ENCODE measurements at regions not wholly inside any gene's neighbourhood (a gene's known extent, or its start where the extent isn't known, plus 50 kb on each side); places are given as distances from the start of the nearest gene placed in this dataset.

DNA sequence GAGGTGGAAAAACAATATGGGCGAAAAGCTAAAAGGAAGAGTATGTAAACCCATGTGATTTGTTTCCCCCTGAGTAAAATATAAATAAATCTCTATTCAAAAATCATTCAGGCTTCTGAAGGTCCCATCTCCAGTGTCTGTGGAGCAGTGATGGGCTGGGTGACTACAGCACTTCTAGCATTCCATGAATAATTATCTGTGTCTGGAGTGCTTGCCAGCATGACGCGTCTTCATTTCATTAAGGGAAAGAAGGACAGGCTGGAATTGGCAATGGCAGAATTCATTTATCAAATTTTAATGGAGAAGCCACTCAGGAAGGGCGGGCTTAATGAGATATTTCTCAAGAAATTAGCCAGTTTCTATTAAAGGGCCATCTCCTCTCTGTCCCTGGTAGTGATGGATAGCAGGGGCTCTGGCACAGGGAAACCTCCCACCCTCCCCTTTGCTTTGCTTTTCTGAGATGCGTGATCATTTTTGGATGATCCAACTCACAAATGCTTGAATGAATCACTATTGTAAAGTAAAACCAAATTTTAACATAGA lies 916.3 kb upstream of the SEL1L start:
- WGBS = 88% methylated on average over 5 of the region's 5 CpGs
- Histone ChIP-seq H3K4me3 (ENCODE audit: low read length in 2 of 2) (no peak overlapping the region), H3K9me3 (ENCODE audit: control insufficient read depth in 2 of 2, insufficient read depth in 1 of 2, low read length in 1 of 2) (peaks cover 0 to 2% of the 10 kb centered on the region in 2 donors), H3K36me3 (ENCODE audit: control insufficient read depth in 2 of 2, insufficient read depth in 2 of 2, low read length in 1 of 2) (no peaks in the 10 kb centered on the region), H3K27ac (ENCODE audit: low read depth in 1 of 2, low read length in 1 of 2) (no peak overlapping the region), H3K27me3 (ENCODE audit: control insufficient read depth in 2 of 2, insufficient read depth in 1 of 2, low read length in 1 of 2) (no peaks in the 10 kb centered on the region), H3K4me1 (ENCODE audit: control insufficient read depth in 2 of 2, insufficient read depth in 2 of 2, low read length in 2 of 2) (no peaks in the 10 kb centered on the region)
- DNase-seq (ENCODE audit: low read depth in 6 of 9, low spot score in 9 of 9) = no peak

DNA sequence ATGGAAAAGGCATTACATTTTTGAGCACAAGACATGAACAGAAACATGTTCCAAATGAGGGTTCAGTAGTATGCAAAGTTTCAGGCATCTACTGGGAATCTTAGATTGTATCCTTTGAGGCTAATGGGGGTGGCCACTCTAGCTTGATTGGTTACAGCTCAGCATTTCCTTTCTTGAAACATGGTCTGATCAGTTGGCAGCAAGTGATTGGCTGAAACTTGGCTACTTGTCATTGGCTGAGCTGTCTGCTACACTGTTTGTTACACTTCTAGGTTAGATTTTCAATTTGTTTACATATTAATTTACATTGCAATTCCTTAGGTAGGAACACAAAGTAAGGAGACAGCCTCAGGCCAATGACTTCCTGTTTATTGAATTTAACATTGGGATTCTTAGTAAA lies 918.0 kb upstream of the SEL1L start:
- H3K27me3 ChIP-seq (ENCODE audit: control insufficient read depth in 2 of 2, insufficient read depth in 1 of 2, low read length in 1 of 2) = no peaks in the 10 kb centered on the region
- no peaks in the 10 kb centered on the region for H3K36me3 ChIP-seq (ENCODE audit: control insufficient read depth in 2 of 2, insufficient read depth in 2 of 2, low read length in 1 of 2)
- no peak overlapping the region for H3K4me3 ChIP-seq (ENCODE audit: low read length in 2 of 2)
- peaks cover 0 to 2% of the 10 kb centered on the region in 2 donors for H3K9me3 ChIP-seq (ENCODE audit: control insufficient read depth in 2 of 2, insufficient read depth in 1 of 2, low read length in 1 of 2)
- no peak for DNase-seq (ENCODE audit: low read depth in 6 of 9, low spot score in 9 of 9)
- H3K27ac ChIP-seq (ENCODE audit: low read depth in 1 of 2, low read length in 1 of 2) = no peak overlapping the region
- no peaks in the 10 kb centered on the region for H3K4me1 ChIP-seq (ENCODE audit: control insufficient read depth in 2 of 2, insufficient read depth in 2 of 2, low read length in 2 of 2)

DNA sequence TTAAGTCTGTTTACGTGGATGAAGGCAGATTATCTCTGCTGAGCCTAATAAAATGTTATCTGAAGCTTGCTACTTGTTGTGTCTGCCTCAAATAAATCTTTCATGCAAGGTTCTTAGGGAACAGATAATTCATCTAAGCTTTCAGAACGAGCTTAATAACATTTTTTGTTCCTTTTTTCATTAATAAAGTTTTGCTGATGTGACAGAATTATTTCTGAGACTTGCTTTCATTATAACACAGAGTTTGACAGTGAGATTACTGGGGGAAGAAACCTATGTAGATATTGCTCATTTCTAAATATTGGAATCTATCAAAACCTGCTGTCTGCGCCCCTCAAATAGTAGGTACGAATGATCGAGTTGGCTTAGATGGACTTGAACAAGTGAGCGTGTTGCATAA lies 948.7 kb upstream of the SEL1L start:
- Histone ChIP-seq H3K4me3 (ENCODE audit: low read length in 2 of 2) (no peak overlapping the region), H3K27me3 (ENCODE audit: control insufficient read depth in 2 of 2, insufficient read depth in 1 of 2, low read length in 1 of 2) (no peaks in the 10 kb centered on the region), H3K4me1 (ENCODE audit: control insufficient read depth in 2 of 2, insufficient read depth in 2 of 2, low read length in 2 of 2) (no peaks in the 10 kb centered on the region), H3K27ac (ENCODE audit: low read depth in 1 of 2, low read length in 1 of 2) (no peak overlapping the region), H3K9me3 (ENCODE audit: control insufficient read depth in 2 of 2, insufficient read depth in 1 of 2, low read length in 1 of 2) (no peaks in the 10 kb centered on the region), H3K36me3 (ENCODE audit: control insufficient read depth in 2 of 2, insufficient read depth in 2 of 2, low read length in 1 of 2) (no peaks in the 10 kb centered on the region)
- 79% methylated on average over 6 of the region's 6 CpGs for WGBS
- DNase-seq (ENCODE audit: low read depth in 6 of 9, low spot score in 9 of 9) = no peak

DNA sequence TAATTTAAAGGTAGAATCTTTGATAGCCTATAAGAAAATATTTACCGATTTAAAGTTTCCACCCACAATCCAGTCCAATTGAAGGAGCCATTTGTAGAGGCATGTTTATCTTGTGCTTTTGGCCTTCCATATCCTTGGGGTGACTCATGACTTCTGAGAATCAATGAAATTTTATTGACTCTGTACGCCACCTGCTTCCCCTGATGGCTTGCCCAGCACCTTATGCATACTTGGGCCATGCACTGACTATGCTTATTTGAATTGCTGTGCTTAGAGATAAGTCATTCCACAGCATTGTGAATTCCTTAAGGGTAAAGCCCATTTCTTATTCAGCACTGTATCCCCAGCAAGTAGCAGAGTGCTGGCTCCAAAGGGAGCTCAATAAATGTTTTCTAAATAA lies 954.8 kb upstream of the SEL1L start:
- Histone ChIP-seq H3K4me3 (ENCODE audit: low read length in 2 of 2) (no peak overlapping the region), H3K36me3 (ENCODE audit: control insufficient read depth in 2 of 2, insufficient read depth in 2 of 2, low read length in 1 of 2) (no peaks in the 10 kb centered on the region), H3K9me3 (ENCODE audit: control insufficient read depth in 2 of 2, insufficient read depth in 1 of 2, low read length in 1 of 2) (no peaks in the 10 kb centered on the region), H3K27me3 (ENCODE audit: control insufficient read depth in 2 of 2, insufficient read depth in 1 of 2, low read length in 1 of 2) (no peaks in the 10 kb centered on the region), H3K27ac (ENCODE audit: low read depth in 1 of 2, low read length in 1 of 2) (no peak overlapping the region), H3K4me1 (ENCODE audit: control insufficient read depth in 2 of 2, insufficient read depth in 2 of 2, low read length in 2 of 2) (no peaks in the 10 kb centered on the region)
- WGBS = 95% methylated on average over 2 of the region's 2 CpGs
- no peak for DNase-seq (ENCODE audit: low read depth in 6 of 9, low spot score in 9 of 9)

DNA sequence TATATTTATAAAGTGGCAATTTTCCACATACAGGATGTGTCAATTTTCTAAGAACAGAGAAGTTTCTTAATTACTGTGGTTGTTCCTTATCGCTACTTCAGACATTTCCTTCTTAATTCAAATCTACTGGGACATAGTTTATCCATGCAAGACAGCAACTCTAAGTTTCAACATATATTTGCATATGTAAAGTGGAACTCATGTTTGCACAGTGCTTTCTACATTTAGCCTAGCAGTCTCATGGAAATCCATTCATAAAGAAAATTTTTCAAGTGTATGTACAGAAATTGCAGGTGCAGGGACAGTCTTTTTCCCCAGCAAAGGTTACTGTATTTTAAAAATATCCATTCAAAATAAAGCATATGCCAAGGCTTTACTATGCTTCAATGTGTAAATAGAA lies 956.7 kb upstream of the SEL1L start:
- H3K4me1 ChIP-seq (ENCODE audit: control insufficient read depth in 2 of 2, insufficient read depth in 2 of 2, low read length in 2 of 2) = no peaks in the 10 kb centered on the region
- no peak overlapping the region for H3K4me3 ChIP-seq (ENCODE audit: low read length in 2 of 2)
- H3K27ac ChIP-seq (ENCODE audit: low read depth in 1 of 2, low read length in 1 of 2) = no peak overlapping the region
- WGBS = 86% methylated on average over 1 of the region's 1 CpG
- H3K9me3 ChIP-seq (ENCODE audit: control insufficient read depth in 2 of 2, insufficient read depth in 1 of 2, low read length in 1 of 2) = no peaks in the 10 kb centered on the region
- DNase-seq (ENCODE audit: low read depth in 6 of 9, low spot score in 9 of 9) = no peak
- no peaks in the 10 kb centered on the region for H3K27me3 ChIP-seq (ENCODE audit: control insufficient read depth in 2 of 2, insufficient read depth in 1 of 2, low read length in 1 of 2)
- H3K36me3 ChIP-seq (ENCODE audit: control insufficient read depth in 2 of 2, insufficient read depth in 2 of 2, low read length in 1 of 2) = no peaks in the 10 kb centered on the region

DNA sequence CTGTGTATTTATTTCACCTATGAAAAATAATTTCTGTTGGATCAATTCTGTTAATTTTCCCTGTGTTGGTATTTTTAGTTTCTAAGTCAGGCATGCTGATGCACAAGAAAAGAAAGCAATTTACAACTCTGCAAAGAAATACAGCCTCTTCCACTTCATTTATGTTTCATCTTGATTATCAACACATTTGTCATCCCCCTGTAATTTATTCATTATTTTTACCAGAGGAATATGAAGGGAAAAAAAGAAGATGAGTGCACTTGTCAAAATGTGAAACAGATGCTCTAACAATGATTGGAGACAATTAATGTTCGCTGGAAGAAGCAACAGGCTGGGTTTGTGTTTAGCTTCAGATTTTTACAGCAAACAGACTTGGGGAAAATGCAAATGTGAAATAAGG lies 958.5 kb upstream of the SEL1L start:
- no peaks in the 10 kb centered on the region for H3K9me3 ChIP-seq (ENCODE audit: control insufficient read depth in 2 of 2, insufficient read depth in 1 of 2, low read length in 1 of 2)
- no peak for DNase-seq (ENCODE audit: low read depth in 6 of 9, low spot score in 9 of 9)
- WGBS = 84% methylated on average over 1 of the region's 1 CpG

DNA sequence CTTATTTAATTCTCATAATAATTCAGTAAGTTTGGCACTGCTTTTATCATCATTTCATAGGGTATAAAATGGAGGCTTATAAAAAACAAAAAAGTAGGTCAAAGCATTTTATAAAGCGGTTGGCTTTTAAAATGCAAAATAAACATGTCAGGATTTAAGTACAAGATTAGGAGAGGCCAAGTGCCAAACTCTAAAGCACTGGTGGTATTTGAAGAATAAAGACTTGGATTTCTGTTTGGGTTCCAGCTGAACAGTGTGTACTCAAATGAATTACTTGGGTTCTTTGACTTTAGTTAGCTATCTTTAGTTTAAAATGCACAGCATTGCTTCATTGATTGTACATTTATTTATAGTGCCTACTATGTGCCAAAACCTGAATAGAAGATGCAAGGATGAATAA lies 966.6 kb upstream of the SEL1L start:
- WGBS = 96% methylated on average over 1 of the region's 1 CpG
- DNase-seq (ENCODE audit: low read depth in 6 of 9, low spot score in 9 of 9) = no peak
- Histone ChIP-seq H3K4me3 (ENCODE audit: low read length in 2 of 2) (no peak overlapping the region), H3K36me3 (ENCODE audit: control insufficient read depth in 2 of 2, insufficient read depth in 2 of 2, low read length in 1 of 2) (no peaks in the 10 kb centered on the region), H3K27ac (ENCODE audit: low read depth in 1 of 2, low read length in 1 of 2) (no peak overlapping the region), H3K27me3 (ENCODE audit: control insufficient read depth in 2 of 2, insufficient read depth in 1 of 2, low read length in 1 of 2) (no peaks in the 10 kb centered on the region), H3K4me1 (ENCODE audit: control insufficient read depth in 2 of 2, insufficient read depth in 2 of 2, low read length in 2 of 2) (no peaks in the 10 kb centered on the region), H3K9me3 (ENCODE audit: control insufficient read depth in 2 of 2, insufficient read depth in 1 of 2, low read length in 1 of 2) (no peaks in the 10 kb centered on the region)

More for the DNA sequence above, 958.5 kb upstream of the SEL1L start:
- H3K4me1 ChIP-seq (ENCODE audit: control insufficient read depth in 2 of 2, insufficient read depth in 2 of 2, low read length in 2 of 2) = no peaks in the 10 kb centered on the region
- H3K36me3 ChIP-seq (ENCODE audit: control insufficient read depth in 2 of 2, insufficient read depth in 2 of 2, low read length in 1 of 2) = no peaks in the 10 kb centered on the region
- no peak overlapping the region for H3K27ac ChIP-seq (ENCODE audit: low read depth in 1 of 2, low read length in 1 of 2)
- no peaks in the 10 kb centered on the region for H3K27me3 ChIP-seq (ENCODE audit: control insufficient read depth in 2 of 2, insufficient read depth in 1 of 2, low read length in 1 of 2)
- no peak overlapping the region for H3K4me3 ChIP-seq (ENCODE audit: low read length in 2 of 2)

DNA sequence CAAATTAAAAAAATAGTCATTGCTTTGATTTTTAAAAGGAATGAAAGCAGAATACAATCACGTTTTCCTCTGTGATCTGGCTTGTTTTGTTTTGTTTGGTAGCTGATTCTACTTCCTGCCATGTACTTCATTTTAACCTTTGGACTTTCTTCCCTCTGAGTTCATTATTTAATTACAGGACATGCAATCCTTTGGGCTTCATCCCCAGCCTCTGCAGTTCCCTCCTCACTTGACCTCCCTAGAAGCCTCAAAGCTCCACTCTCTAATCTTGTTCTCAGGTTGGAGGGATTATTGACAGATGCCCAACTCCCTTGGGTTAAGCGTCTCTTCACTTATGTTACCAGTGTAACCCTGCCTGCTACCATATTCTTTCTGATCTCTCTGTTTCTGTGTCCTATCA lies 967.9 kb upstream of the SEL1L start:
- WGBS = 75% methylated on average over 2 of the region's 2 CpGs
- DNase-seq (ENCODE audit: low read depth in 6 of 9, low spot score in 9 of 9) = no peak

DNA sequence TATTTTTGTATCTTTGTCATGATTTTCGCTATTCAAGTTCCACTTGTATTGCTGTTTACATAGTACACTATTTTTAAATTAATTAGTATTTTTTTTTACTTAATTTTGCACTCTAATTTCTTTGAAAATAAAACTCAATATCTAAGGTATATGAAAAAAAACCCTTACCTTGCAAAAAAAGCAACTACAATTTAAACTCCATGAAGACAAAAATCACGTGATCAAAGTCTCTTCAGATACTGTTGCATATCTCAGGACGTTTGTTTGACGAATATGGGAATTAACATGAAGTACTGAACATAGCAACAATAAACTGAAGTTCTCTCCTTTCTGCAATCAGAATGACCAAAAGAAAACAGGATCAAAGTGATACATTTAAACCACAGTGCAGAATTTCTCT lies 968.4 kb upstream of the SEL1L start:
- Histone ChIP-seq H3K4me3 (ENCODE audit: low read length in 2 of 2) (no peak overlapping the region), H3K9me3 (ENCODE audit: control insufficient read depth in 2 of 2, insufficient read depth in 1 of 2, low read length in 1 of 2) (no peaks in the 10 kb centered on the region), H3K27me3 (ENCODE audit: control insufficient read depth in 2 of 2, insufficient read depth in 1 of 2, low read length in 1 of 2) (no peaks in the 10 kb centered on the region), H3K27ac (ENCODE audit: low read depth in 1 of 2, low read length in 1 of 2) (no peak overlapping the region), H3K36me3 (ENCODE audit: control insufficient read depth in 2 of 2, insufficient read depth in 2 of 2, low read length in 1 of 2) (no peaks in the 10 kb centered on the region), H3K4me1 (ENCODE audit: control insufficient read depth in 2 of 2, insufficient read depth in 2 of 2, low read length in 2 of 2) (no peaks in the 10 kb centered on the region)
- DNase-seq (ENCODE audit: low read depth in 6 of 9, low spot score in 9 of 9) = no peak
- WGBS = 87% methylated on average over 4 of the region's 4 CpGs

More for the DNA sequence above, 967.9 kb upstream of the SEL1L start:
- no peaks in the 10 kb centered on the region for H3K36me3 ChIP-seq (ENCODE audit: control insufficient read depth in 2 of 2, insufficient read depth in 2 of 2, low read length in 1 of 2)
- no peaks in the 10 kb centered on the region for H3K27me3 ChIP-seq (ENCODE audit: control insufficient read depth in 2 of 2, insufficient read depth in 1 of 2, low read length in 1 of 2)
- no peak overlapping the region for H3K4me3 ChIP-seq (ENCODE audit: low read length in 2 of 2)
- H3K27ac ChIP-seq (ENCODE audit: low read depth in 1 of 2, low read length in 1 of 2) = no peak overlapping the region
- no peaks in the 10 kb centered on the region for H3K9me3 ChIP-seq (ENCODE audit: control insufficient read depth in 2 of 2, insufficient read depth in 1 of 2, low read length in 1 of 2)
- no peaks in the 10 kb centered on the region for H3K4me1 ChIP-seq (ENCODE audit: control insufficient read depth in 2 of 2, insufficient read depth in 2 of 2, low read length in 2 of 2)

DNA sequence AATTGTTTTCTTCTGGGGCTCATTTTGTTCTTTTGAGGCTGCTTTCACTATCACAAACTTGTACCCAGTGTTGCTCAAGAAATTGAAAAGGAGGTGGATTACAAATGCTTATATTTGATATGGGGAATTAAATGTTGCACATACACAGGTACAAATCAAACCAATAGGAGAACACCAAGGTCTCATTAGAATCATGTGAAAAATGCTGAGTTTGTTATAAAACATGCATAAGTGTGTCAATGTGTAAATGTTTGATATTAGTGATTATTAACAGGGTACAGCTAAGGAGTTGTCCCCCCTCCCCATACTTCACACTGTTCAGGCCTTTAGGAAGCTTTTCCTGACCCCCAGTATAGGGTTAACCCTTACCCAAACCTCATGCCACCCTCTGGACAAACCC lies 971.2 kb upstream of the SEL1L start:
- no peak overlapping the region for H3K27ac ChIP-seq (ENCODE audit: low read depth in 1 of 2, low read length in 1 of 2)
- no peaks in the 10 kb centered on the region for H3K27me3 ChIP-seq (ENCODE audit: control insufficient read depth in 2 of 2, insufficient read depth in 1 of 2, low read length in 1 of 2)
- H3K9me3 ChIP-seq (ENCODE audit: control insufficient read depth in 2 of 2, insufficient read depth in 1 of 2, low read length in 1 of 2) = no peaks in the 10 kb centered on the region
- no peaks in the 10 kb centered on the region for H3K36me3 ChIP-seq (ENCODE audit: control insufficient read depth in 2 of 2, insufficient read depth in 2 of 2, low read length in 1 of 2)
- DNase-seq (ENCODE audit: low read depth in 6 of 9, low spot score in 9 of 9) = no peak
- no peaks in the 10 kb centered on the region for H3K4me1 ChIP-seq (ENCODE audit: control insufficient read depth in 2 of 2, insufficient read depth in 2 of 2, low read length in 2 of 2)
- H3K4me3 ChIP-seq (ENCODE audit: low read length in 2 of 2) = no peak overlapping the region

Data from thymus (tissue), 11 donors.